Endothelial cell of umbilical vein (primary cell): ENCODE measurements at regions not wholly inside any gene's neighbourhood (a gene's known extent, or its start where the extent isn't known, plus 50 kb on each side); places are given as distances from the start of the nearest gene placed in this dataset.

Experiments used
- BruUV-seq: library from RNA; stranded (reverse); fragments of 400-500 nt; replicated peaks from 2 replicates; lab custom pipeline; 2021; lab: Mats Ljungman, UMichigan
- CTCF ChIA-PET: fragments of 300-600, 350-600 bp; sonication (Branson Sonifier 250); formaldehyde crosslinking; loops from one replicate; lab custom pipeline; 2021; ENCODE audit warnings: antibody characterized with exemption, inconsistent platforms; lab: Charles Lee
- POLR2A ChIA-PET: fragments of 300-600, 350-600 bp; sonication (Branson Sonifier 250); formaldehyde crosslinking; loops from one replicate; lab custom pipeline; 2021; ENCODE audit warnings: antibody characterized with exemption, inconsistent platforms; lab: Charles Lee
- DNase-seq: peaks from one replicate; pipeline ENCODE4 v3.0.0-alpha.2; 2011; ENCODE audit warnings: low read depth, low spot score
- FAIRE-seq: peaks from 2 replicates; lab custom pipeline; 2011; peaks lifted over from hg19 to GRCh38; lab: Jason Lieb, UNC
- H2AFZ ChIP-seq: 2 replicates; pipeline ENCODE4 v1.6.0; 2012; ENCODE audit warnings: low read depth, low read length, control low read depth, inconsistent platforms
- H3K27ac ChIP-seq: 2 replicates; pipeline ENCODE4 v1.5.1; 2011; ENCODE audit warnings: low read depth, mild to moderate bottlenecking, control low read depth, low read length, moderate library complexity; ENCODE audit not compliant: insufficient read depth
- H3K27me3 ChIP-seq, 2 experiments: 2 replicates each; pipeline versions ENCODE4 v1.6.0 to v1.6.1; 2011; ENCODE audit warnings: low read length in 2 of 2, mixed read lengths in 1 of 2; ENCODE audit not compliant: control insufficient read depth in 2 of 2, insufficient read depth in 2 of 2
- H3K36me3 ChIP-seq, 2 experiments: 2 replicates in 1 of 2; 3 replicates in 1 of 2; pipeline ENCODE4 v1.5.1; 2011; ENCODE audit warnings: low read length in 2 of 2, mild to moderate bottlenecking in 1 of 2, moderate library complexity in 1 of 2; ENCODE audit not compliant: control insufficient read depth in 2 of 2, insufficient read depth in 2 of 2; ENCODE audit errors: extremely low read depth in 1 of 2
- H3K4me1 ChIP-seq: 3 replicates; pipeline ENCODE4 v1.5.1; 2011; ENCODE audit warnings: mild to moderate bottlenecking, low read length; ENCODE audit not compliant: control insufficient read depth, insufficient read depth; ENCODE audit errors: extremely low read depth
- H3K4me2 ChIP-seq: 2 replicates; pipeline ENCODE4 v1.6.1; 2011; ENCODE audit warnings: low read length, control low read depth, mixed read lengths; ENCODE audit not compliant: insufficient read depth
- H3K4me3 ChIP-seq, 3 experiments: fragments of 200-600 bp in 1 of 3; sonication (generic), shearing (Covaris generic) in 1 of 3; replicated peaks in 1 of 3; 2 replicates each; pipeline ENCODE4 v1.5.1; 2011 to 2016; ENCODE audit warnings: control low read depth in 3 of 3, low read length in 3 of 3, mild to moderate bottlenecking in 2 of 3, inconsistent platforms in 1 of 3, low read depth in 1 of 3, moderate library complexity in 1 of 3; ENCODE audit not compliant: insufficient read depth in 1 of 3
- H3K79me2 ChIP-seq: 2 replicates; pipeline ENCODE4 v1.6.0; 2012; ENCODE audit warnings: low read length, inconsistent platforms; ENCODE audit not compliant: control insufficient read depth, insufficient read depth
- H3K9ac ChIP-seq: replicated peaks from 2 replicates; pipeline ENCODE3; 2011; ENCODE audit warnings: low read length, control low read depth; ENCODE audit not compliant: insufficient read depth; ENCODE audit errors: extremely low read depth
- H3K9me1 ChIP-seq: replicated peaks from 3 replicates; pipeline ENCODE4 v1.6.0; 2011; ENCODE audit warnings: mild to moderate bottlenecking, low read length; ENCODE audit not compliant: control insufficient read depth, insufficient read depth; ENCODE audit errors: extremely low read depth
- H3K9me3 ChIP-seq: replicated peaks from 2 replicates; pipeline ENCODE4 v1.5.1; 2012; ENCODE audit warnings: low read length, inconsistent platforms; ENCODE audit not compliant: control insufficient read depth, insufficient read depth
- H4K20me1 ChIP-seq: replicated peaks from 2 replicates; pipeline ENCODE3; 2011; ENCODE audit warnings: mild to moderate bottlenecking, low read length; ENCODE audit not compliant: control insufficient read depth, insufficient read depth; ENCODE audit errors: extremely low read depth
- EZH2 ChIP-seq: IDR thresholded peaks from 2 replicates; pipeline ENCODE4 v1.6.1; 2012; ENCODE audit warnings: borderline replicate concordance, low read depth, mild to moderate bottlenecking, moderate library complexity, low read length, inconsistent platforms; ENCODE audit not compliant: severe bottlenecking
- FOS ChIP-seq: IDR thresholded peaks from 2 replicates; pipeline ENCODE4 v1.6.1; 2011; ENCODE audit warnings: mild to moderate bottlenecking, low read length, moderate library complexity, borderline replicate concordance; ENCODE audit not compliant: insufficient read depth
- GATA2 ChIP-seq: IDR thresholded peaks from 2 replicates; pipeline ENCODE4 v1.7.0; 2011; ENCODE audit warnings: low read depth, mild to moderate bottlenecking, moderate library complexity, mixed read lengths, low read length; ENCODE audit not compliant: insufficient read length, insufficient read depth
- JUN ChIP-seq: IDR thresholded peaks from 2 replicates; pipeline ENCODE4 v1.6.1; 2011; ENCODE audit warnings: borderline replicate concordance, low read depth; ENCODE audit not compliant: insufficient read length, insufficient read depth
- MYC ChIP-seq: IDR thresholded peaks from one replicate; pipeline ENCODE4 v1.6.1; 2011; ENCODE audit warnings: mild to moderate bottlenecking, low read depth, low read length
- POLR2A ChIP-seq: IDR thresholded peaks from 2 replicates; pipeline ENCODE4 v1.6.1; 2012; ENCODE audit warnings: low read depth, mild to moderate bottlenecking, control low read depth, low read length
- POLR2AphosphoS5 ChIP-seq: IDR thresholded peaks from 2 replicates; pipeline ENCODE4 v1.6.1; 2012; ENCODE audit warnings: low read depth, mild to moderate bottlenecking, control low read depth, low read length, moderate library complexity; ENCODE audit not compliant: insufficient read depth
- dilution Hi-C: fragments of 300-500 bp; cut with MboI; formaldehyde crosslinking; loops from one replicate; pipeline ENCODE4 v1.15.0; 2019; ENCODE audit warnings: low sequenced_read_pairs; ENCODE audit not compliant: extremely low pct_ligation_motif_present
- intact Hi-C: fragments of 100-400 bp; cut with micrococcal nuclease; formaldehyde crosslinking; loops from one replicate; pipeline ENCODE4 v1.10.0; 2022
- TF ChIP-seq, protein P1 (sequence below): IDR thresholded peaks from 2 replicates; pipeline ENCODE4 v1.6.1; 2011; ENCODE audit not compliant: insufficient read depth, insufficient read length
- TF ChIP-seq, protein P2 (sequence below), 2 donors: IDR thresholded peaks; 1 replicate in 1 of 2; 2 replicates in 1 of 2; pipeline ENCODE4 v1.5.1; 2011; ENCODE audit warnings: low read length in 2 of 2, mild to moderate bottlenecking in 2 of 2, moderate library complexity in 2 of 2, control low read depth in 1 of 2, inconsistent platforms in 1 of 2, low read depth in 1 of 2; ENCODE audit not compliant: insufficient read depth in 1 of 2; ENCODE audit errors: extremely low read depth in 1 of 2

DNA sequence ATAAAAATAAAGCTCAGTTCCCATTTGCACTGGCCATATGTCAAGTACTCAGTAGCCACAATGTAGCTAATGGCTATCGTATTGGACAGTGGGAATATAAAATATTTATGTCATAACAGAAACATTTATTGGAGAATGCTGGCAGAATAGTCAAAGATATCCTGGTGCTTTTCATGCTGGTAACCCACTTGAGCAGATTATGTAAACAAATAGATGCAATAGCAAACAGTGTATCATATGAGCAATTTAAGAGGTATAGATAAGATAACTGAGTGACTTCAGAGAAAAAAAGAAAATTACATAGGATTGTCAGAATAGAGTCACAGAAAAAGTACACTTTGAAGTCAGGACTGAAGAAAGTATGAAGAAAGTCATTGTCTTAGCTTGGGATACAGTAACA, 426.6 kb downstream of the NDFIP2 start:
- no peaks in the 10 kb centered on the region for H3K9me1 ChIP-seq
- H3K36me3 ChIP-seq = no peaks in the 10 kb centered on the region
- DNase-seq (no peak), FAIRE-seq (no peak)
- H3K27me3 ChIP-seq = no peaks in the 10 kb centered on the region
- no peak overlapping the region for H3K4me2 ChIP-seq
- no peak for TF ChIP-seq JUN
- no peak for TF ChIP-seq GATA2
- TF ChIP-seq POLR2A = no peak
- TF ChIP-seq, protein P1, sequence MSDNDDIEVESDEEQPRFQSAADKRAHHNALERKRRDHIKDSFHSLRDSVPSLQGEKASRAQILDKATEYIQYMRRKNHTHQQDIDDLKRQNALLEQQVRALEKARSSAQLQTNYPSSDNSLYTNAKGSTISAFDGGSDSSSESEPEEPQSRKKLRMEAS = no peak
- TF ChIP-seq FOS = no peak
- TF ChIP-seq MYC = no peak
- TF ChIP-seq, protein P2, sequence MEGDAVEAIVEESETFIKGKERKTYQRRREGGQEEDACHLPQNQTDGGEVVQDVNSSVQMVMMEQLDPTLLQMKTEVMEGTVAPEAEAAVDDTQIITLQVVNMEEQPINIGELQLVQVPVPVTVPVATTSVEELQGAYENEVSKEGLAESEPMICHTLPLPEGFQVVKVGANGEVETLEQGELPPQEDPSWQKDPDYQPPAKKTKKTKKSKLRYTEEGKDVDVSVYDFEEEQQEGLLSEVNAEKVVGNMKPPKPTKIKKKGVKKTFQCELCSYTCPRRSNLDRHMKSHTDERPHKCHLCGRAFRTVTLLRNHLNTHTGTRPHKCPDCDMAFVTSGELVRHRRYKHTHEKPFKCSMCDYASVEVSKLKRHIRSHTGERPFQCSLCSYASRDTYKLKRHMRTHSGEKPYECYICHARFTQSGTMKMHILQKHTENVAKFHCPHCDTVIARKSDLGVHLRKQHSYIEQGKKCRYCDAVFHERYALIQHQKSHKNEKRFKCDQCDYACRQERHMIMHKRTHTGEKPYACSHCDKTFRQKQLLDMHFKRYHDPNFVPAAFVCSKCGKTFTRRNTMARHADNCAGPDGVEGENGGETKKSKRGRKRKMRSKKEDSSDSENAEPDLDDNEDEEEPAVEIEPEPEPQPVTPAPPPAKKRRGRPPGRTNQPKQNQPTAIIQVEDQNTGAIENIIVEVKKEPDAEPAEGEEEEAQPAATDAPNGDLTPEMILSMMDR (IDR thresholded peaks at IDR 0.05; ENCODE audit: extremely low read depth in 1 of 2, insufficient read depth in 1 of 2, low read depth in 1 of 2, low read length in 2 of 2) = no peak
- TF ChIP-seq EZH2 = no peak
- no peak for TF ChIP-seq POLR2AphosphoS5
- H3K9ac ChIP-seq = no peak overlapping the region
- peaks cover 4% of the 10 kb centered on the region for H3K4me1 ChIP-seq
- no TSS peak for BruUV-seq
- CTCF ChIA-PET = interaction anchor here (0.9 kb wide), 1 partner anchor 17 kb away, joined by 4 read pairs; no protein-coding TSS in a partner anchor
- no peaks in the 10 kb centered on the region for H3K79me2 ChIP-seq
- dilution Hi-C loops (no loop called here), intact Hi-C loops (no loop called here)
- H3K27ac ChIP-seq = no peak overlapping the region
- H3K9me3 ChIP-seq = no peaks in the 10 kb centered on the region
- H4K20me1 ChIP-seq = no peaks in the 10 kb centered on the region
- POLR2A ChIA-PET = no interaction called here
- H2AFZ ChIP-seq = no peak overlapping the region
- H3K4me3 ChIP-seq = no peak overlapping the region
